ENCODE measurements at regions not wholly inside any gene's neighbourhood (a gene's known extent, or its start where the extent isn't known, plus 50 kb on each side); places are given as distances from the start of the nearest gene placed in this dataset.

- H3K27me3 ChIP-seq, result no peaks in the 10 kb centered on the region
- no peaks in the 10 kb centered on the region for H3K36me3 ChIP-seq
- peaks cover 0 to 7% of the 10 kb centered on the region in 2 donors for H3K4me1 ChIP-seq
- TF ChIP-seq CTCF (IDR thresholded peaks at IDR 0.05), result no peak
- no peaks in the 10 kb centered on the region for H3K9me3 ChIP-seq
- peak overlapping the region; percentile 0 to 80 for H3K27ac ChIP-seq
- DNase-seq (ENCODE audit: low spot score), result no peak
- no peak overlapping the region for H3K4me3 ChIP-seq
Observed at GRCh38 chr1:81314513-81315233, 486.1 kb upstream of the ADGRL2 start.

- Histone ChIP-seq H3K9me3 (no peaks in the 10 kb centered on the region), H3K4me1 (peaks cover 0 to 7% of the 10 kb centered on the region in 2 donors), H3K36me3 (no peaks in the 10 kb centered on the region), H3K27ac (peak overlapping the region; percentile 0 to 80), H3K27me3 (no peaks in the 10 kb centered on the region), H3K4me3 (no peak overlapping the region)
- TF ChIP-seq CTCF (IDR thresholded peaks at IDR 0.05), result no peak
- DNase-seq (ENCODE audit: low spot score), result no peak
Observed at GRCh38 chr1:81313289-81313688, 487.4 kb upstream of the ADGRL2 start.

DNA sequence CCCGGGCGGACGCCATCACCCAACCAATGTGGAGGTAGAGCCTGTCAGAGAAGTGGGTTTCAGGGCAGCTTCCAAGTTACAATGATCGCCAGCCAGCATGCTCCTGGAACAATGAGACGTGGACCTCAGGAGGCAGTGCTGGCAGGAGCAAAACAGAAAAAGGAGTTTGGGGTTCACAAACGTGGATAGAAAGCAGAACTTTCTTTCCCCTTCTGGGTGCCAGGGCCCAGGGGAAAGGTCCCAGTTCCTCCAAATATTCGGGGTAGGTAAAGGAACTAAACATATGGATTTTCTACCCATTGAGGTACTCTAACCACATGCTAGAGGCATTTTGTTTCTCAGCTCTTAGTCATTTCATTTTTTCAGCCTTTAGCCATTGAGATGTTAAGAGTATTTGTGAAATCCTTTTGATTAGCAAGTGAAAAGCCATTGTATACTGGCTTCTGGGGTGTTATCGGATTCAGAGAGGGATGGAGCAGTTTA lies 488.4 kb upstream of the ADGRL2 start:
- H3K27ac ChIP-seq, result peak overlapping the region in 1 of 2 donors; percentile 80
- no peaks in the 10 kb centered on the region for H3K9me3 ChIP-seq

DNA sequence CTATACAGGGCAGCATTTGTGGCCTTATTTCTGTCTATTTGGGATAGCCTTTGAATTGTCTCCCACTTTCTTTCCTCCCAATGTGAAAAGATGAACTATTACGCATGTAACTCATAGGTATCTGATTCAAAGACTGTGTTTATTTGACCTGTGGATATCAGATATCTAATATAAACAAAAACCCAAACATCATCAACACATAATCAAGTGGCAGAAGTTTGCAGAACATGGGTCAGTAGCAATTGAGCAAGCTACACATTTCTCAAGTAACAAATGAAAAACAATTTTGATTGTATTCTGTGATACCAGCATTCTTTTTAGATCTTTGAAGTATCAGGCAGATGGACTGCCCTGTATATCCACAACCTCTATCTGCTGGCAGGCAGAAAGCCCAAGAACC lies 490.5 kb upstream of the ADGRL2 start:
- H3K27me3 ChIP-seq, result no peaks in the 10 kb centered on the region
- H3K27ac ChIP-seq, result peak overlapping the region in 1 of 2 donors; percentile 80
- no peaks in the 10 kb centered on the region for H3K9me3 ChIP-seq
- no peak overlapping the region for H3K4me3 ChIP-seq
- no peak for DNase-seq (ENCODE audit: low spot score)
- no peak for TF ChIP-seq CTCF (IDR thresholded peaks at IDR 0.05)
- no peaks in the 10 kb centered on the region for H3K36me3 ChIP-seq
- peaks cover 0 to 7% of the 10 kb centered on the region in 2 donors for H3K4me1 ChIP-seq

More for the DNA sequence above, 488.4 kb upstream of the ADGRL2 start:
- no peak for TF ChIP-seq CTCF (IDR thresholded peaks at IDR 0.05)
- no peaks in the 10 kb centered on the region for H3K36me3 ChIP-seq
- H3K27me3 ChIP-seq, result no peaks in the 10 kb centered on the region
- peaks cover 0 to 7% of the 10 kb centered on the region in 2 donors for H3K4me1 ChIP-seq
- no peak for DNase-seq (ENCODE audit: low spot score)
- no peak overlapping the region for H3K4me3 ChIP-seq

DNA sequence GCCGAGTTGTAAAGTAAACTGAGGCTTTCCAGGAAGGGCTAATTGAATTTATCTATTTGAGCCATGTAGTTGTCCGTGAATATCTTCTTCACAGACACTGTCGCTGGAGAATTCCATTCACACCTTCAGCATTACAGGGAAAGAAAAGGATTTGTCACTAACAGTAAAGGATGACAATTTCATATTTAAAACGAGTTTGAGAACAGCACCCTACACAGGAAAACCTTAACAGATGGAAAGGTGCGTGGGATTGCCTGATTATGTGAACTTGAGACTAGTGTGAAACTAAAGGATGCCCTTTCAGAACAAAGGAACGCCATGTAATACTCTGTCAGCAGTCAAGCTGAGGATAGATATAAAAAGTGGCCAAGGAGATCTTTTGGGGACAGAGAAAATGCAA lies 492.5 kb upstream of the ADGRL2 start:
- no peaks in the 10 kb centered on the region for H3K4me1 ChIP-seq
- no peak for DNase-seq (ENCODE audit: low spot score)
- H3K9me3 ChIP-seq, result no peaks in the 10 kb centered on the region
- no peaks in the 10 kb centered on the region for H3K36me3 ChIP-seq
- H3K27me3 ChIP-seq, result no peaks in the 10 kb centered on the region
- no peak for TF ChIP-seq CTCF (IDR thresholded peaks at IDR 0.05)
- H3K4me3 ChIP-seq, result peak overlapping the region; percentile 39 to 58
- H3K27ac ChIP-seq, result peak overlapping the region; percentile 14 to 80

All from right atrium auricular region (tissue), 2 donors.